NCI-H526 treated with DMSO at 0.1 percent for 48 hours (cell line): ENCODE measurements at regions not wholly inside any gene's neighbourhood (a gene's known extent, or its start where the extent isn't known, plus 50 kb on each side); places are given as distances from the start of the nearest gene placed in this dataset.
"Not testable (repeated sequence)": the region's sequence is repeated elsewhere in the genome, so short reads cannot be mapped to it uniquely, and the experiment has no call there.

Experiments used
- DNase-seq: peaks from one replicate; lab custom pipeline; 2025; lab: John Stamatoyannopoulos, UW

DNA sequence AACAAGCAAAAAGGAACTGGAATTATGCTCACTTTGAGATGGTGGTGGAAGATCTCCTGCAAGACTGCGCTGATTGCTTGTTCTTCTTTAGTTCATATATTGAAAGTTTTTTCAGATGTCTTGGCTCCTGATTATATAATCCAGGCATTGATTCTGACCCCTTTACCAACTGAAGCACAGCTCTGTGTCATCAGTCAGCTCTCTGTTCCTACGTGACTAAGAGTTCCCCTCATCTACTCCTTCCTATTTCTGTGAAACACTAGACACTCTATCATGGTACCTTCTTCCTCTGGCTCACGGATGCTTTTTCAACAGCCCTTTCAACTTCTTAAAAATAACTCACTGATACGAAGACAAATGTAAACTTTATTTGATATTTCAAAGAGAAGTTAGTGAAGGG lies 788.6 kb downstream of the SOCS6 start:
- no peak for DNase-seq

DNA sequence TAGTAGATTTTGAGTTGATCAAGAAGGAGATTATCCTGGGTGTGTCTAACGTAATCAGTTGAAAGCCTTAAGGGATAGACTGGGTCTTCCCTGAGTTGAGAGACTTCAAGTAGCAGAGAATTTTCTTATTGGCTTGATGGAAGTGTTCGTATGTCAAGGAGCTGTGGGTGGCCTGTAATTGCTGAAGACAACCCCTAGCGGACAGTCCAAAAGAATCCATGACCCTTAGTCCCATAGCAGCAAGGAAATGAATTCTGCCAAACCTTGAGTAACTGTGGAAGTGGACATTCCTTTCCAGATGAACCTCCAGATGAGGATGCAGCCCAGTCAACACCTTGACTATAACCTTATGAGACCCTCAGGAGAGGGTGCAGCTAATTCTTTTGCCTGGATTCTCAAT lies 786.3 kb downstream of the SOCS6 start:
- DNase-seq: no peak

DNA sequence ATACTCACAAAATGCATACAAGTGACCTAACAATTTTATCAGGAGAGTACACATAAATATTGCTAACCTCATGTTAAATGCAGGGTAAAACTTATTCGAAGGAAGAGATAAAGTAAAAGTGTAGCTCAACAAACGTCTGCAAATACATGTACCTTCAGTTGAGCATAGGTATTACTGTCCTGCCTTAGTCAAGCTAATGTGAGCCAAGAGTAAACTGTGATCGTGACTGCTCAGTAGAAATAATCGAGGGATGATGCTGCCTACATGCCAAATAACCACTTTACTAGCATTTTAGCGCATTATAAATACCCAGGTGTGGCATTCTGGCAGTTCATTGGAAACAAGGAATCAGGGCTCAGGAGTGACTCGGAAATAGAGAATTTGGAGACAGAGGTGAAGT lies 779.5 kb downstream of the SOCS6 start:
- DNase-seq: no peak

DNA sequence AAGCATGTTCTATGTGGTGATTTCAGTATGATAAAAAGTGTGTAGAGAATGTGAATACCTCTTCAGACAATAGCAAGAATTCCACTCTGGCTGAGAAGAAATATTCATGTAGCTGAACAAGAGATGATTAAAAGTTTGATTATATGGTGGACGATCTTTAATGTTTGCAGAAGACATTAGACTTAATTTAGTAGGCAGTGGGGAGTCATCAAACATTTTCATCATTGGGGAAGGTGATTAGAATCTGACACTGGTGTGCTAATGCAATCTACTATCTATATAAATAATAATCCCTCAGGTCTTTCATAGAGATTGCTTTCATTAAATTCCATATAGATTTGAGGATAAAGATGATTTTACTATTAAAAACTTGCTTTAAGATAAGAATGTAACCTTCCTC lies 761.0 kb downstream of the SOCS6 start:
- DNase-seq: no peak

DNA sequence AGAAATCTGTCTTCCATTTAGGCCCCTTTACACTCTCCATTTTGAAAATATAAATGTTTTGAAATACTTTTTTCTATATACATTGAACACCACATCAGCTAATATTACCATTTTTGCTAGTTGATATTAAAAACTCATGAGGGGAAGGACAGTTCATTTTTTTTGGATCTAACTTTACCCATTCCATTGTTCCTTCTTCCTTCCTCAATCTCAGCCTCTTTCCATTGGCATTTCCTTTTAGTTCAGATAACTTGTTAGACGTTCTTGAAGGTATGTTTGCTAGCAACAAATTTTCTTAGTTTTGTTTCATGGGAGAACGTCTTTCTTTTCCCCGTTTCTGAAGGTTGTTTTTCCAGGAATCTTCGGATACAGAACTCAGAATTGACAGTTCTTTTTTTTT lies 759.0 kb downstream of the SOCS6 start:
- DNase-seq: no peak

DNA sequence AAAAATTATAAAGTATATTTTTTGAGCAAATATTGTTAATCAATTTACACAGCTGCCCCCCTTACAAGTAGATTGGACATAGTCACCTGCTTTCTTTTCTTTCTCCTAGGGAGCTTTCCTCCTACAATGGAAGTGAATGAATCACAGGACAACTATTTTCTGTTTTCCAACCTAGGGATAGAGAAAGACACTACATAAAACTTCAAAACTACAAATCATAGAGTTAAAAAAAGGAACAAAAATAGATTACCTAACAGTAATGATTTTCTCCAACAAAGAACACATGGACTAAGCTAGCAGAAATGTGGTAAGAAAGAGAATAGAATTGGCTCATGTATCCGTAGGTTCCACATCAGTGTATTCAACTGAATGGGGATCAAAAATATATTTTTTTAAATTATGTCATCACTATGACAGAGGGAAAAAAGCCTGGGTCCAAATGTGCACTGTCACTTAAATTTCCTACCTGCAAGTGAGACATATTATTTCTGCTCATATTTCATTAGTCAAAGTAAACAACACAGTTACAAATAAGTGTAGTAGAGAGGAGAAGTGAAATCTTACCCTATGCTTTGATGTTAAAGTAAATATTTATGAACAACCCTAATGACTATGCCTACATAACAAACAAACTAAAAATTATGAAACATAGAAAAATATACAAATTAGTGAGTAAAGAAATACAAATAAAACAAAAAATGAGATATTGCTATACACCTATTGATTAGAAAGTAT lies 756.7 kb downstream of the SOCS6 start:
- DNase-seq: no peak

DNA sequence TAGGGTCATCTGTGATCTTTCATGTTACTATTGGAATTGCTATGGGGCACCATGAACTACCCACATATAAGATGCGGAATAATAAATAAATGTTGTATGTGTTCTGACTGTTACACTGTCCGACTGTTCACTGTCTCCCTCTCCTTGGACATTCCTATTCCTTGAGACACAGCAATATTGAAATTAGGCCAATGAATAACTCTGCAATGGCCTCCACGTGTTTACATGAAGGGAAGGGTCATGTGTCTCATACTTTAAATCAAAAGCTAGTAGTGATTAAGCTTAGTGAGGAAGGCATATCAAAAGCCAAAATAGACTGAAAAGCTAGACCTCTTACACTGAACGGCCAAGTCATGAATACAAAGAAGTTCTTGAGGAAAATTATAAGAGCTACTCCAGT lies 751.3 kb downstream of the SOCS6 start:
- DNase-seq: no peak

DNA sequence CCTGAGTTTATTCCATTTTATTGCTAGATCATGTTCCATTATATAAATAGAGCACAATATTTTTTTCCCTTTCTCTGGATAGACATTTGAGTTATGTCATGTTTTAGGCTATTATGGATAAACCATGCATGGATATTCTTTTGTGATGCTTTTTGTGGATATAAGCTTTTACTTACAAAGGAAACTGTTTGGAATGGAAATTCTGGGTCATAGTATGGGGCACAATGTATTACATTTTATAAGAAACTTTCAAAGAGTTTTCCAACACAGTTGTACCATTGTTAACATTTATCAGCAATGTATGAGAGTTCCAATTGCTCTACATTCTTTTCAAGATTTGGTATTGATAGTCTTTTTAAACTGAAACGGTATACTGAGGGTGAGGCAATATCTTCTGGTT lies 749.4 kb downstream of the SOCS6 start:
- DNase-seq: no peak

DNA sequence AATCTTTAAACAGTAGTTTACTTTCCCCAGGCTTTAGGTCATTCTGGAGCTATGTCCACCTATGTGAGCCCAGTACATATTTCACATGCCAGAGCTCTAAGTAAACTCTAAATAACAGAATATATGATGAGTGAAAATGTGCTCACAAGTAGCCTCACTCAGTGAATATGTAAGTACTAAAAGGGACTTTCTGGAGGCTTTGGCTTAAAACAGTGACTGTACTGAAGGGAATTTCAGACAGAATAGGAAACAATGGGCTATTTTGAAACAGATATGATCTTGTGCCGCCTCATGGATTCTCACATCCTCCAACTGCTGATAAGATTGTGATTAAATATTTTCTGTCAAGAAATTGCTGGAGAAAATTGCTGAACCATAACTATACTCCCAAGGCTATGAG lies 747.9 kb downstream of the SOCS6 start:
- no peak for DNase-seq

DNA sequence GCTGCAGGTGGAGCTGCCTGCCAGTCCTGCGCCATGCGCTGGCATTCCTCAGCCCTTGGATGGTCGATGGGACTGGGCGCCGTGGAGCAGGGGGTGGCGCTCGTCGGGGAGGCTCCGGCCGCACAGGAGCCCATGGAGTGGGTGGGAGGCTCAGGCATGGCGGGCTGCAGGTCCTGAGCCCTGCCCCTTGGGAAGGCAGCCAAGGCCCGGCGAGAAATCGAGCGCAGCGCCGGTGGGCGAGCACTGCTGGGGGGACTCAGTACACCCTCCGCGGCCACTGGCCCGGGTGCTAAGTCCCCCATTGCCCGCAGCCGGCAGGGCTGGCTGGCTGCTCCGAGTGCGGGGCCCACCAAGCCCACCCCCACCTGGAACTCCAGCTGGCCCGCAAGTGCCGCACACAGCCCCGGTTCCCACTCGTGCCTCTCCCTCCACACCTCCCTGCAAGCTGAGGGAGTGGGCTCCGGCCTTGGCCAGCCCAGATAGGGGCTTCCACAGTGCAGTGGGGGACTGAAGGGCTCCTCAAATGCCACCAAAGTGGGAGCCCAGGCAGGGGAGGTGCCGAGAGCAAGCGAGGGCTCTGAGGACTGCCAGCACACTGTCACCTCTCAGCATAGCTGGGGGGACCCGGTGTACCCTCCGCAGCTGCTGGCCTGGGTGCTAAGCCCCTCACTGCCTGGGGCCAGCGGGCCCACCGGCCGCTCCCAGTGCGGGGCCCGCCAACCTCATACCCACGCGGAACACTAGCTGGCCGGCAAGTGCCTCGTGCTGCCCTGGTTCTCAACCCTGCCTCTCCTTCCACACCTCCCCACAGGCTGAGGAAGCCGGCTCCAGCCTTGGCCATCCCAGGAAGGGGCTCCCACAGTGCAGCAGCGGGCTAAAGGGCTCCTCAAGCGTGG lies 742.7 kb downstream of the SOCS6 start:
- DNase-seq: not testable (repeated sequence)

DNA sequence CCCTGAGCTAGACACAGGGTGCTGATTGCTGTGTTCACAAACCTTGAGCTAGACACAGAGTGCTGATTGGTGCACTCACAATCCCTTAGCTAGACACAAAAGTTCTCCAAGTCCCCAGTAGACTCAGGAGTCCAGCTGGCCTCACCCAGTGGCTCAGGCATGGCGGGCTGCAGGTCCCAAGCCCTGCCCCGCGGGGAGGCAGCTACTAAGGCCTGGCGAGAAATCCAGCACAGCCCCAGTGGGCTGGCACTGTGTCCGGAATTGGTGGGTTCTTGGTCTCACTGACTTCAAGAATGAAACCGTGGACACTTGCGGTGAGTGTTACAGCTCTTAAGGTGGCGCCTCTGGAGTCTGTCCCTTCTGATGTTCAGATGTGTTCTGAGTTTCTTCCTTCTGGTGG lies 741.2 kb downstream of the SOCS6 start:
- not testable (repeated sequence) for DNase-seq

DNA sequence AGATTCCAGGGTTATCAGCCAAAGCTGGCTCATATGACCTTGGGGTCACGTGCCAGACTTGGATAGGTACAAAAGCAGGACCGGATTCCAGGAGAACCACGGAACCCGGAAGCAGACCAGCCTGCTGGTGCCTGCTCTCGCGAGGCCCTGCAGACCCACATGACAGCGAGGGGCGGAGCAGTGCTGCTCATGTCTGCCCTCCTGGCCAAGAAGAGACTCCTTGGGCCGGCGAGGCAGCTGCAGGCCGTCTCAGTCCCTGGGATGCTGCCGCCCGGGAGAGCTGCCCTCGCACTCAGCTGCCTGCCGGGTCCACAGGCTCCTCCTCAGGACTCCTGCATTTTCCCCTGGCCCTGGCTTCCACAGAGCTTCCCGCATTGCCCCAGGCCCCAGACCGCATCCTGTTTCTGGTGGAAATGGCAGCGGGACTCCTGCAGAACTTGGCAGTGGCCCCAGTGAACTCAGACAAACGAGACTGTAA lies 739.5 kb downstream of the SOCS6 start:
- no peak for DNase-seq

DNA sequence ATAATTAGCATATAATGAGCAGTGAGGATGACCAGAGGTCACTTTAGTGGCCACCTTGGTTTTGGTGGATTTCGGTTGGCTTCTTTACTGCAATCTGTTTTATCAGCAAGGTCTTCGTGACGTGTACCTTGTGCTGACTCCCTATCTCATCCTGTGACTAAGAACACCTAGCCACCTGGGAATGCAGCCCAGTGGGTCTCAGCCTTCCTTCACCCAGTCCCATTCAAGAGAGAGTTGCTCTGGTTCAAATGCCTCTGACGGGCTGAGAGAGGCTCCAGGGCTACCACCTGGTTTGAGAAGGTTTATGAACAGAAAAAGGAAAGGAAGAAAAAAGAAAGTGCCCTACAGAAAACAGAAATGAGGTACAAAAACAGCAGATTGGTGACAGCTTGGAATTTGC lies 738.7 kb downstream of the SOCS6 start:
- DNase-seq: no peak

DNA sequence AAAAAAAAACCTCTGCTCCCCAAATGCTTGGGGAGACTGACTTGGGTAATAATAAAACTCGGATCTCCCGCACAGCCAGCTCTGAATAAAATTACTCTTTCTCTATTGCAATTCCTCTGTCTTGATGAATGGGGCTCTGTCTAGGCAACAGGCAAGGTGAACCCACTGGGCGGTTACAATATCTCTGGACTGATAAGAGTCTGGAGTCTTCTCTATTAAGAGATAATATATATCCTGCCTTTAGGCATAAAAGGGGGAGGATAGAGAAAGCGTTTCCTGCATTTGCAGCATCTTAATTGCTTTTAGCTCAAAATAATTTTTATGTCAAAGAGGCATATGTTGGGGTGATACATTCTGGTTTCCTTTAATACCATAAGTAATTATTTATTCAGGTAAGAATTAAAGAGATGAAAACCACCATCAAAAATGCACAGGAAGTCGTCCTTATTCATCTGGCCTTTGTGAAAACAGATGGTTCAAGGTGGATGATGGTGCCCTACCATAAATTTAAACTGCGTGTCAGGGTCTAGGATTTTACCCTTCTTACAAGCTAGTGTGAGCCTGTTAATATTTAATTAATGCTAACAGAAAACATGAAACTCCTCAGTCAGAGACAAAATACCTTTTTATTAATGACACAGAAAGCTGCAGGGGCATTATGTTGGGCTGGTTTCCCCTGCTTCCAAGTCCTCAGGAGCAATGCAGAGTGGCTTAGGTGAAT lies 736.8 kb downstream of the SOCS6 start:
- no peak for DNase-seq

DNA sequence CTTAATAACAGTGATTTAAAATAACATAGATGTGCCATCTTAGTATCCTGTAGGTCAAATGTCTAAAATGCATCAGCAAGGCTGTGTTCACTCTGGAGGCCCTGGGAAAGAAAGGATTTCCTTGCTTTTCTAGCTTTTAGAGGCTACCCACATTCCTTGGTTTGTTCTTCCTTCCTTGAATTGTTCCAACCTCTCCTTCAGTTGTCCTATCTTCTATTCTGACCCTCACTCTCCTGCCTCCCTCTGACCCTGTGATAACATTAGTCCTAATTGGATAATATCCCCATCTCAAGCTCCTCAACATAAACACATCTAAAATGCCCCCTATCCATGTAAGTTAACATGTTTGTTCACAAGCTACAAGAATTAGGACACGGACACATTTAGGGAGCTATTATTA lies 733.5 kb downstream of the SOCS6 start:
- DNase-seq: no peak

DNA sequence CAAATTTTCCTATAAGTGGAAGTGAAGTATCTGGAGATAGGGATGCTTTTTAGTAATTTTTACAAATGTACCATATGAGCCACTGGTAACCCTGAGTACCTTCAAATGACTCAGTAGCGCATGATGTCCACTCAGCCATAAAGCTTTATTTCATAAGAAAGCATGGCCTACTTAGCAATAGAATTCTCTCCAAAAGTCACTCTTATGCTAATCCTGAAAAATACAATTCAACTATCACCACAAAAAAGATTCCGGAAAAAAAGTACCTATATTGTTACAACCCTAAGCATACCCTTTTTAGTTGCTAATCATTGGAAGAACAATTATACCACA lies 732.2 kb downstream of the SOCS6 start:
- DNase-seq: no peak

DNA sequence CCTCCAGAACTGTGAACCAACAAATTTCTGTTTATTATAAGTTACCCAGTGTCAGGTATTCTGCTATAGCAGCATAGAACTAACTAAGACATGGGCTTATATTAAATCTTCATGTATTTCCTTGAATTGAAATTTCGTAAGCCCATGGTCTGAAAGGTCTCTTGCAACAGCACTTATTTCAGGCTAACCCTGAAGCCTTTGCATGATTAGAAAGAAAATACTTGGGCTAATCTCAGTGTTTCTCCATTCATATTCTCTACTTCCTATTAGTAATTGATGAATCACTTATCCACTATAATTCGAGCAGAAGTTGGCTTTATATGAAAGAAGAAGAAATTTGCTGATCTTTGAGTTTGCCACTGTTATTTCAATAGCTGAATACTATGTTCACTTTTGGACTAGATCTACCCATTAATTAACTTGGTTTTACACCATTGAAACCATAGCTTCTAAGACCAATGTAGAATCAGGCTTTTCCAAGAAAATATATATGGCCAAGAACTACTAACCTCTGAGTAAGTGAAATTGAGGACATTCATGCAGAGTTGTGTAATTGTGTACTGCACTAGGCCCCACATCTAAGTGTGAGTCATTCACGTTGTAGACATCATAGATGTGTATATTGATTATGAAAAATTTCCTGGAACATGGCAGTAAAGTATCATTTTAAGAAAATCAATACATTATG lies 731.6 kb downstream of the SOCS6 start:
- no peak for DNase-seq

DNA sequence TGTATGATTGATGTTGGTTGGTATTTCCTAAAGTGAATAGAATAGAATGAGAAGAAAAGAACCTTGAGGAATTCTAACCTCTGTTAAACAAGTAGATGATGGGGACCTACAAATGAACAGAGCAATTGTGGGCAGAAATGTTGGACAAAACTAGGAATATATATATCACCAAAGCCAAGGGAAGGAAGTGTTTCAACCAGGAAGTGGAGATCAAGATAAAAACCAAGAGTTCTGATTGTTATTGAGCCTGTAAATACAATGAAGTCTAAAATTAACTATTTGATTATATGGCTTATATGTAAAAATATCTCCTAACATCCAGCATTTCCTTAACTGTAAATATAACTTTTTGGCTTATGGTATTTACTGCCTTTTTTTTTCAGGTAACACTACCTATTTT lies 730.0 kb downstream of the SOCS6 start:
- no peak for DNase-seq

DNA sequence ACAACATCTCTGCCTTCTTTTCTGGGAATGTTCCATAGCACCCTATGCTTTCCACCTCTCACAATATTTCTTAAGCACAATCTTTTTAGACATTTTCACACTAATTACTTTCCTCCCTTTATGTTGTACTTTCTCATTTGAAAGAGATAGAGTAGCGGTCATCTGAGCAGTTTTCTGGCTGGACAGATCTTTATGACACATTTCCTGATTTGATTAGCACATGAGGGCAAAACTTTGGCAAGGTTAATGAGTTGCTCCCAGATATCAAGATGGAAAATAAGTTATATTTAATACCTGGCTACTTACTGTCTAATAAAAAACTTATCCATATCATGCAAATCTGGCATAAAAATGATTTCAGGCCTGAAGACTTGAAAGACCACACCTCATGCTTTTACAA lies 723.9 kb downstream of the SOCS6 start:
- no peak for DNase-seq

DNA sequence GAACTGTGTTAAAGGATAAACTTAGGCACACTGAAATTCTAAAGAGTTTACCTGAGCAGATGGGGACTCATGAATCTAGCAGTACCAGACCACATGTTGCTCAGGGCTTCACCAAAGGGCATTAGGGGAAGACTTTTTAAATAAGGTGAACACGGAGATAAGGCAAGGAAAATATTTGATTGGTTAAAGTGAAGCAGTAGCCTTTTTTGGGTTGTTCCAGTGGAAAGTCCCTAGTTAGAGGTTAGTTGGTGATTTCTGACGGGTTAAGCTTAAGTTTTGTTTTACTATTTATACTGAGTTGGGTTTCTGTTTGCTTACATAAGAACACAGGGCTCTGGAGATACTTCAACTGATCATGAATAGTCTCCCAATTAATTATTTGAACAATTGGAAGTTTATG lies 722.5 kb downstream of the SOCS6 start:
- no peak for DNase-seq

DNA sequence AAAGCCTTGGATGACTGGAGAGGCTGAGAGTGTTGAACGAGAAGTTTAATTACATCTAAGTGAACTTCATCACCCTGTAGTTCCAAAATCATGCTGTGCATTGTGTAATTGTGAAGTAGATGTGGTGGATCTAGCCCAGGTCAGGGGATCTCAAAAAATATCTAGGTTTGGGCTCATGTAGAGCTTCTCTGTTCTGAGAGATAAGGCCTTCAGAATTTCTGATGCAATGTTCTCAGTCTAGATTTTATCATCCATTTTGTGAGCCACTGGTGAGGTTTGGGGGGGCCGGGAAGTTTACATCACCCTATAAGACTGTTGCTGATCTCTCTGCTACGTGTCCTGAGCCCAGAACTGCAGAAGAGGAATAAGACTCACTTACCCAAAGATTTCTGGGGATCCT lies 719.4 kb downstream of the SOCS6 start:
- no peak for DNase-seq

DNA sequence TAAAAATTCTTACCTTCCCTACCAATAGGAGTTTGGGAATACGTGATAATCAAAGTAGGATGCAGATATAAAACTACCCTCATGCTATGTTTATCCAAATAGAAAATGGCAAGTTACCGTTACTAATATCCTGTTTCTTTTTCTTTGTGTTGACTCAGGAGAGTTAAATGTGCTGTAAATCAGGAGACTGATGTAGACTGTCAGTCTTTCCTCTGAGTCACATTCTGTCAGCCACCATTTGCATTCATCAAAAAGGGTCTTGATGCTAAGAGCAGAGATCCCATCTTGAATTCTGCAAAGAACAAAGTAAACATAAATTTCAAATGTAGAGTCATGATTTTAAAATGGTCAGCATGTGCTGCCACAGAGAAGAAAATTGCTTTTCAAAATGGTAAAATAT lies 712.8 kb downstream of the SOCS6 start:
- no peak for DNase-seq
